ENCODE measurements at regions not wholly inside any gene's neighbourhood (a gene's known extent, or its start where the extent isn't known, plus 50 kb on each side); places are given as distances from the start of the nearest gene placed in this dataset.

GRCh38 chr20:39222101-39222500 lies 260.0 kb downstream of the DHX35 start:
- Histone ChIP-seq H3K36me3 (ENCODE audit: control insufficient read depth, insufficient read depth, low read length, severe bottlenecking) (no peaks in the 10 kb centered on the region), H3K27me3 (replicated peaks; ENCODE audit: control insufficient read depth, insufficient read depth, low read length) (peaks cover 40% of the 10 kb centered on the region), H3K4me3 (ENCODE audit: low read length) (no peak overlapping the region), H3K9me3 (ENCODE audit: control insufficient read depth, low read length) (no peaks in the 10 kb centered on the region), H3K9ac (ENCODE audit: low read length) (no peak overlapping the region), H3K4me1 (ENCODE audit: control insufficient read depth, insufficient read depth, low read length) (peaks cover 4% of the 10 kb centered on the region)
- no peak for DNase-seq (ENCODE audit: low read depth)

GRCh38 chr20:39216195-39216594 lies 254.1 kb downstream of the DHX35 start:
- DNase-seq (ENCODE audit: low read depth): no peak
- Histone ChIP-seq H3K36me3 (ENCODE audit: control insufficient read depth, insufficient read depth, low read length, severe bottlenecking) (no peaks in the 10 kb centered on the region), H3K9me3 (ENCODE audit: control insufficient read depth, low read length) (no peaks in the 10 kb centered on the region), H3K27me3 (replicated peaks; ENCODE audit: control insufficient read depth, insufficient read depth, low read length) (peaks cover 44% of the 10 kb centered on the region), H3K9ac (ENCODE audit: low read length) (no peak overlapping the region), H3K4me1 (ENCODE audit: control insufficient read depth, insufficient read depth, low read length) (no peaks in the 10 kb centered on the region), H3K4me3 (ENCODE audit: low read length) (no peak overlapping the region)

GRCh38 chr20:39214828-39215227 lies 252.7 kb downstream of the DHX35 start:
- no peak overlapping the region for H3K4me3 ChIP-seq (ENCODE audit: low read length)
- peaks cover 57% of the 10 kb centered on the region for H3K27me3 ChIP-seq (replicated peaks; ENCODE audit: control insufficient read depth, insufficient read depth, low read length)

GRCh38 chr20:39213476-39214145 lies 251.5 kb downstream of the DHX35 start:
- DNase-seq (ENCODE audit: low read depth): no peak
- Histone ChIP-seq H3K4me3 (ENCODE audit: low read length) (no peak overlapping the region), H3K9ac (ENCODE audit: low read length) (no peak overlapping the region), H3K4me1 (ENCODE audit: control insufficient read depth, insufficient read depth, low read length) (no peaks in the 10 kb centered on the region), H3K9me3 (ENCODE audit: control insufficient read depth, low read length) (no peaks in the 10 kb centered on the region), H3K36me3 (ENCODE audit: control insufficient read depth, insufficient read depth, low read length, severe bottlenecking) (no peaks in the 10 kb centered on the region), H3K27me3 (replicated peaks; ENCODE audit: control insufficient read depth, insufficient read depth, low read length) (peaks cover 56% of the 10 kb centered on the region)

More at GRCh38 chr20:39214828-39215227, 252.7 kb downstream of the DHX35 start:
- no peak for DNase-seq (ENCODE audit: low read depth)
- no peaks in the 10 kb centered on the region for H3K36me3 ChIP-seq (ENCODE audit: control insufficient read depth, insufficient read depth, low read length, severe bottlenecking)
- no peaks in the 10 kb centered on the region for H3K4me1 ChIP-seq (ENCODE audit: control insufficient read depth, insufficient read depth, low read length)
- H3K9me3 ChIP-seq (ENCODE audit: control insufficient read depth, low read length): no peaks in the 10 kb centered on the region
- no peak overlapping the region for H3K9ac ChIP-seq (ENCODE audit: low read length)

- Histone ChIP-seq H3K9ac (ENCODE audit: low read length) (no peak overlapping the region), H3K9me3 (ENCODE audit: control insufficient read depth, low read length) (no peaks in the 10 kb centered on the region), H3K36me3 (ENCODE audit: control insufficient read depth, insufficient read depth, low read length, severe bottlenecking) (no peaks in the 10 kb centered on the region), H3K4me3 (ENCODE audit: low read length) (no peak overlapping the region), H3K4me1 (ENCODE audit: control insufficient read depth, insufficient read depth, low read length) (peaks cover 16% of the 10 kb centered on the region), H3K27me3 (replicated peaks; ENCODE audit: control insufficient read depth, insufficient read depth, low read length) (peaks cover 55% of the 10 kb centered on the region)
- DNase-seq (ENCODE audit: low read depth): no peak
Measured at GRCh38 chr20:39211060-39211748, 249.1 kb downstream of the DHX35 start.

- no peak for DNase-seq (ENCODE audit: low read depth)
- no peaks in the 10 kb centered on the region for H3K9me3 ChIP-seq (ENCODE audit: control insufficient read depth, low read length)
- H3K36me3 ChIP-seq (ENCODE audit: control insufficient read depth, insufficient read depth, low read length, severe bottlenecking): no peaks in the 10 kb centered on the region
- no peak overlapping the region for H3K4me3 ChIP-seq (ENCODE audit: low read length)
- no peak overlapping the region for H3K9ac ChIP-seq (ENCODE audit: low read length)
- H3K27me3 ChIP-seq (replicated peaks; ENCODE audit: control insufficient read depth, insufficient read depth, low read length): peaks cover 47% of the 10 kb centered on the region
- peaks cover 16% of the 10 kb centered on the region for H3K4me1 ChIP-seq (ENCODE audit: control insufficient read depth, insufficient read depth, low read length)
Measured at GRCh38 chr20:39210341-39211036, 248.3 kb downstream of the DHX35 start.

- no peaks in the 10 kb centered on the region for H3K36me3 ChIP-seq (ENCODE audit: control insufficient read depth, insufficient read depth, low read length, severe bottlenecking)
- peaks cover 21% of the 10 kb centered on the region for H3K9me3 ChIP-seq (ENCODE audit: control insufficient read depth, low read length)
- peaks cover 44% of the 10 kb centered on the region for H3K27me3 ChIP-seq (replicated peaks; ENCODE audit: control insufficient read depth, insufficient read depth, low read length)
- peaks cover 16% of the 10 kb centered on the region for H3K4me1 ChIP-seq (ENCODE audit: control insufficient read depth, insufficient read depth, low read length)
- peak; percentile 10 for DNase-seq (ENCODE audit: low read depth)
- H3K9ac ChIP-seq (ENCODE audit: low read length): no peak overlapping the region
- H3K4me3 ChIP-seq (ENCODE audit: low read length): no peak overlapping the region
Measured at GRCh38 chr20:39206899-39207564, 244.9 kb downstream of the DHX35 start.

- H3K36me3 ChIP-seq (ENCODE audit: control insufficient read depth, insufficient read depth, low read length, severe bottlenecking): no peaks in the 10 kb centered on the region
- DNase-seq (ENCODE audit: low read depth): no peak
- no peak overlapping the region for H3K9ac ChIP-seq (ENCODE audit: low read length)
- H3K9me3 ChIP-seq (ENCODE audit: control insufficient read depth, low read length): peaks cover 6% of the 10 kb centered on the region
- H3K4me1 ChIP-seq (ENCODE audit: control insufficient read depth, insufficient read depth, low read length): peaks cover under 1% of the 10 kb centered on the region
- H3K27me3 ChIP-seq (replicated peaks; ENCODE audit: control insufficient read depth, insufficient read depth, low read length): peaks cover 12% of the 10 kb centered on the region
- no peak overlapping the region for H3K4me3 ChIP-seq (ENCODE audit: low read length)
Measured at GRCh38 chr20:39195582-39196021, 233.5 kb downstream of the DHX35 start.

GRCh38 chr20:39190666-39191570 lies 228.8 kb downstream of the DHX35 start:
- Histone ChIP-seq H3K4me1 (ENCODE audit: control insufficient read depth, insufficient read depth, low read length) (peaks cover 7% of the 10 kb centered on the region), H3K4me3 (ENCODE audit: low read length) (no peak overlapping the region), H3K27me3 (replicated peaks; ENCODE audit: control insufficient read depth, insufficient read depth, low read length) (no peaks in the 10 kb centered on the region), H3K9me3 (ENCODE audit: control insufficient read depth, low read length) (no peaks in the 10 kb centered on the region), H3K36me3 (ENCODE audit: control insufficient read depth, insufficient read depth, low read length, severe bottlenecking) (no peaks in the 10 kb centered on the region), H3K9ac (ENCODE audit: low read length) (no peak overlapping the region)
- DNase-seq (ENCODE audit: low read depth): no peak

GRCh38 chr20:39188266-39188765 lies 226.2 kb downstream of the DHX35 start:
- no peak for DNase-seq (ENCODE audit: low read depth)
- no peak overlapping the region for H3K4me3 ChIP-seq (ENCODE audit: low read length)
- H3K4me1 ChIP-seq (ENCODE audit: control insufficient read depth, insufficient read depth, low read length): peaks cover 7% of the 10 kb centered on the region
- H3K9ac ChIP-seq (ENCODE audit: low read length): no peak overlapping the region
- H3K9me3 ChIP-seq (ENCODE audit: control insufficient read depth, low read length): peaks cover 15% of the 10 kb centered on the region
- H3K36me3 ChIP-seq (ENCODE audit: control insufficient read depth, insufficient read depth, low read length, severe bottlenecking): no peaks in the 10 kb centered on the region
- no peaks in the 10 kb centered on the region for H3K27me3 ChIP-seq (replicated peaks; ENCODE audit: control insufficient read depth, insufficient read depth, low read length)

All from adipocyte (in vitro differentiated cells).